NCI-H1930 (cell line): ENCODE measurements at regions not wholly inside any gene's neighbourhood (a gene's known extent, or its start where the extent isn't known, plus 50 kb on each side); places are given as distances from the start of the nearest gene placed in this dataset.

Experiments used
- DNase-seq, 2 experiments: peaks; one replicate each; lab custom pipeline; 2025; lab: John Stamatoyannopoulos, UW

DNA sequence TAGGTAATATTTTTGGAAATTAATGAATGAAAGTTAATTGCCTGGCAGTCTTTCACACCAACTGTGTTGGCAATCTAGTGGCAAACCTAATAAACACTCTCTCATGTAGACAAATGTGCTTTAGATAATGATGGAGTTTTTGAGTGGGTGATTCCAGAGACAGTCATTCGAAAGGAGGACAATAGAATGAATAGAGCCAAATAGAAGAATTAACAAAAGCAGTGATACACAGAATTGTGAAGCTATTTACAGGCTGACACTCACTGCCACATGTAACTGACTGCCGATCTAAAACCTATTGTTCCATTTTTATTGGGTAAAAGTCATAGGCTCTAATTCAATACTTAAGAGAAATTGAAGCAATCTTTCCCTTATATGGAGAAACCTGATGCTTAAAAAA, 338.5 kb downstream of the PCDH7 start:
- DNase-seq: no peak

DNA sequence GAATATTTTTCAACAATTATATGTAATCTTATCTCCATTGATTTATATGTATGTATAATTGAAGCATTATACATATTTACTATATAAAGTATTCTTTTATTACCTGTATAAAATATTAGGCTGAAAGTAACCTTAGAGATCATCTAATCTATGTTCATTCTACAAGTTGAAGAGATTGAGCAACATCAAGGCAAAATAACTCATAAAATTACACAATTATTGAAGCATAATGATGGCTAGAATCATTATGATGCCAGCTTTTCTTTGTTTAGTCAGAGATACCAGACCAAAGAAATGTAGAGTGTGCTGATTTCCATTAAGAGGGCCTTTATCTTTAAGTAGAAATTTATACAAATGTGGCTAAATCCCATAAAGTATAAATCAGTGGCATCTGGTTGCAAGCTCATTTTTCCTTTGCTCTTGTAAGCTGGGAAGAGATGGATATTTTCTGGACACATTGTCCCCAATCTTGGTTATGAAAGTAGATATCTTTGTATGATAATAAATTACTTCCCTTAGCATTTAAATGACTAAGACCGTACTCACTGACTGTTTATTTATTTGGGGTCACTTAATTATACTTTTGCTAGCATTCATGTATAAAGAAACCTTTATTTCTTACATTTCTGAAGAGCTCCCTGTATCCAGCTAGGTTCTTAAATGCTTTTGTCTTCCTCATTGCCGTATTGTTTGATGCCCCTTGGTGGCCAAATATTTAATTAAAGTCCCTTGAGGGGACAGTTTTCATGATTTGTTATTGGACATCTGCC, 339.8 kb downstream of the PCDH7 start:
- DNase-seq: no peak

DNA sequence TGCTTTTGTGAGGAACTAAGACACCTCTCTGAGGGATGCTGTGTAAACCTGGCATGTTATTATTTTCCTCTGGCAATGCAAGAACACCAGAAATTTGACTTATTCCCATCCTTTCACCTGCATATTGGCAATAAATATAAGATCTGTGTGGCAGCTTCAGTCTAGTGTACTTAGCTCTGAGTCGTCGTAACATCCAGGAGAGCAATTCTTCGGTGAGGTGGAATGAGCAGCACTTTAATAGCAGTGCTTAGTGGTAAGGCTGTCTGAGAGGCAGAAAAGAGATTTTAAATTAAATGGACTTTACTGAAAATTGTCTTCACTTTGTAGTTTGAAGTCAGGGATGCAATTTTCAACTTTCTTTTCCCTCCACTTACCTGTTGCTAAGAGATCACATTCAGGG, 344.9 kb downstream of the PCDH7 start:
- no peak for DNase-seq

DNA sequence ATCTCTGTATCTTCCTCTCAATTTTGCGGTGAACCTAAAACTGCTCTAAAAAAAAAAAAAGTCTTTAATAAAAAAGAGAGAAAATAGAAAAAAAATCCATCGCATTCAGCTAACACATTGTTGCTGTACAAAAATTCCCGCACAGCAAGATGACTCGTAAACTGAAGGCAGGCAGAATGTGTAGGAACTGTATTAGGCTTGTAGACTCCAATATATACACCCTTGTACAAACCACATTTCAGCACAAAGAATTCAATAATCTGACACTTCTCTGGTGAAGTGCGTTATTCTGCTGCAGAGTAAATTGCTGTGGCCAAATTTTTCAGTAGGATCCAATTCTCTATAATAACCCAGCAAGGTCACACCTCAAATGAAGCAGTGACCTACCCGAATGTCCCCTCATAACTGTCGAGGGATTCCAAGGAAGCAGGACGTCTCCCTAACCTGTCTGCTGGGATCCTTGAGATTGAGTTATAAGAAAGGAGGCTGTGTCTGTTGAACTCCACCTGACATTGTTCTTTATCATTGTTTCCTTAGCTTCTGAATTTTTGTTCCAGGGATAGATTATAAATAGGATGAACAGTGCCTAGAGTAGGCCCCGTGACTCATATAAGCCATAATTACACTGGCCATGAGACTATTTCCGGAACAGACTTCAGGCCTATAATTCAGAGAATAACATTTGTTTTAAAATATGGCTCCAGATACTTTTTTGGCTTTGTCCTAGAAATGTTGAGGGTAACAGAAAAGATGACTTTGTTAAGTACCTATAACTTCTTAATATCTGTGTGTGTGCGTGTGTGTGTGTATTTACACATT, 348.3 kb downstream of the PCDH7 start:
- DNase-seq: no peak

DNA sequence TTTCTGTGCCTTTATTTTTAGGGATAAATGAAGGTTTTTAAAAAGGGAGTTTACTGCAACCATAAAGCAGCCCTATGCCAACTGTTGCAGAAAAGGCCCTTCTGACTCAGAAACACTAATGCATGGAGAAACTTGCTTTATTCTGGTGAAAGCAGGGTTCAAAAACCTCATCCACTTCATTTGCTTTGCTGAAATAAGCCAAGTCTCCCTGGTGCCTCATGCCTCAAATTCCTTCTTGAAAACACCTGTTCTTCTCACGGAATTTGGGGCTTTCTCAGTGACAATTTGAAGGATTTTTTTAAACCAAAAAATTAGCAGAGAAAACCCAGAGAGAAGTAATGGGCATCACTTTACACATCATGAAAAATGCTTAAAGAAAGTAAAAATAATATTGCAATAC, 349.0 kb downstream of the PCDH7 start:
- no peak for DNase-seq

DNA sequence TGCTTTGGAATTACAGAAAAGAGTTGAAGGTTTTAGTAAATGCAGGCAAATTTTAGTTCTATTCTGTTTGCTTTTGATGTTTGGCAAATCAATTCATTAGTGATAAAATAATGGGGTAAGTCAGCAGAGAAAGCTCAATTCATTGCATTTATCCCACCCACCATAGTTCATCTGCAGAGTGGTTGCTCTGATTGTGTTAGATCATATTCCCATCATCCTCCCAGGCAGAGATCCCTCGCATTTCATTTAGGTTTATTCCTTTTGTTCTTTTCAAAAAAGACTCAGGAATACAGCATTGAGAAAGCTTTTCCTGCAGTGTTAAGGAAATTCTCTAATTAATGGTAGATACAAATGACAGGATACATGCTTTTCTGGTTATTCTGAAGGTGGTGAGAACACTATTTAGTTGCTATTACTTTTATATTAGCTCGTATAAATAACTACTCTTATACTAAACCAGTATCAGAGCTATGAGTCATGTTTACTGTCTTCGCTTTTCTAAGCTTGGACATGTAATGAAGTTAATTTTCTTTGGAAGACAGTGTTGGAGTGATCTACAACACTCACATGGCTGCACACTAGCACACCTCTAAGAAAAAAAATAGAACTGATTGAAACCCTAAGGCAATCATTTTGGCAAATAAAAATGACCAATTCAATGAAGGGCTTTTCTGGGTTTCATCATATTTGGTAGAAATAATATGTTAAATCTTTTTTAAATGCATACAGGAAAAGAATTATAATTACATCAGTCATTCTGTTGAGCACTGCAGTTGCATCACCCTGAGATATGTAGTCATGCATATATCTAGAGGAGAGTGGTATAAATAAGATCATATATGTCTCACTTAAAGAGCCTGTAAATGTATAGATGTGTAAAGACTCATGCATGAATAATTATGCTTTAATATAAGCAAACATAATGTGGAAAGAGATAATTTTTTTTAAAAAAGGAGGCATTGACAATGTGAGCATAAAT, 351.6 kb downstream of the PCDH7 start:
- no peak for DNase-seq

DNA sequence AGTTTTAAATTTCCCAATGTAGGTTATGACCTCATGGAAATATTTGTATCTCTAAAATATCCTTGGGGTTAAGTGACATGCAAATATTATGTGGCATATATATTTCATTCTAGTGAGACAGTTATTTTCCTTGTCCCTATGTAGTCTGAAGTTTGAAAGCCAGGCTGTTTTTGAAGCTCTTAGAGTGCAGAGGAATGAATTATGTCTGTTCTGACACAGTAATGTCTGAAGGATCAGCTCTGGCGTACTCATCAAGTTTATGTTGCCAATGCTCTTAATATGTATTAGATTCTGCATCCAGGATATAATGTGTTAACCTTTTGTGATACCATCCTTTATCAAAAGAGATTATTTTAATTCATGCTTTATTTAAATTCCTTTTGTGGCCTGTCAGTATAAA, 355.8 kb downstream of the PCDH7 start:
- DNase-seq: no peak

DNA sequence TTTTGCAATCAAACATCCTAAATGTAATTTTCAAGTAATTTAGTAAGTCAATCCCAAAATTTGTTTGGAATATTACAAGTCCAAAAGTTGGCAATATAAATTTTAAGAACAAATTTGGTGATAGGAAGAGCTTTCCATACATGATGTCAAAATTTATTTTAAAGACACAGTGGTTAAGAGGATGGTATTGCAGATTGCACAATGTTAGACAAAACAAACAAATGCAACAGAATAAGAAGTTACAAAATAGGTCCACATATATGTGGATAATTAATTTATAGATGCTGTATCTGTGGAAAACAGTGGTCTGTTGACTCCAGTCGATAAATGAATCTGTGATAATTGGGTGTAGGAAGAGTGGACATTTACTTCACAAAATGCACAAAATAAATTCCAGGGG, 358.5 kb downstream of the PCDH7 start:
- no peak for DNase-seq

DNA sequence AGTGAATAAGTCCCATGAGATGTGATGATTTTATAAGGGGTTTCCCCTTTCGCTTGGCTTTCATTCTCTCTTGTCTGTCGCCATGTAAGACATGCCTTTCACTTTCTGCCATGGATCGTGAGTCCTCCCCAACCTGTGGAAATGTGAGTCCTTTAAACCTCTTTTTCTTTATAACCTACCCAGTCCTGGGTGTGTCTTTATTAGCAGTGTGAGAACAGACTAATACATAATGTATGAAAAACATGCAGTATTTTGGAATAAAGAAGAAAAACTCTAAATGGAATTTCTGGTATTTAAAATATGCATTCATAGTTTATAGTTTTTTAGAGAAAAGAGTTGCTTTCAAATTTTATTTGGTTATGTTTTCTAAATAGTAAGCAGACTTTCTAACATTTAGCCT, 360.7 kb downstream of the PCDH7 start:
- no peak for DNase-seq

DNA sequence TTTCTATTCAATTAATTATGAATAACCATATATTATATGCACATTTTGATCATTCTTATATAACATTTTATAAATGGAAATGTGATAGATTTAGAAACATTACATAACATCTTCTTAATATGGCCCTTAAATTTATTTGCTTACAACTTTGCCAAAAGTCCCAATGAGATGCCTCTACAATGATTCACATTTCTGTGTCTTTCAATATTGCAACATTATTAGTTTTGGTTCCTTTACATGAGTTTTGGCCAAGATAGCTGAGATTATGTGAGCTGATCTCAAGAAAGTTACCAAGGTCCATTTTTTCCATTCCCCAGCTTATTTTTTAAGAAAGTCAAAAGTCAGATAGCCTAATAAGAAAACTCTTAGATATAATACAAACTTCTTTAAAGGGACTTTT, 361.2 kb downstream of the PCDH7 start:
- no peak for DNase-seq

DNA sequence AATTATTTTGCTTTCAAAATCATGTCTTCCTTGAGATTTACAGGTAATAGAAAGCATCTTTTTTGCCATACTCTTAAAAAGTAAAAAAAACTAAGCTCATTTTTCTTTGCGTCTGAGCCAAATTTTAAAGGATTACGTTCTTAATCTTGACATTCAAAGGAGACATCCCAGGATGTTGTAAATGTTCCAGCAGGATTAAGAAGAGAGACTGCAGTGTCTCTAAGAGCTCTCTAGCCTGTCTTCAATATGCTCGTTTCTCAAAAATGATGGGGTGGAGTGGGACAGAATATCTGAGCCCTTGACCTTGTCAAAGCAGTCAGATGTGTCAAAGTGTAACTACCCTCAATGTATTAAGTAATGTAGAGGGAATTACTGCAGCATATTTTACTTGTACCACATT, 363.3 kb downstream of the PCDH7 start:
- DNase-seq: no peak

DNA sequence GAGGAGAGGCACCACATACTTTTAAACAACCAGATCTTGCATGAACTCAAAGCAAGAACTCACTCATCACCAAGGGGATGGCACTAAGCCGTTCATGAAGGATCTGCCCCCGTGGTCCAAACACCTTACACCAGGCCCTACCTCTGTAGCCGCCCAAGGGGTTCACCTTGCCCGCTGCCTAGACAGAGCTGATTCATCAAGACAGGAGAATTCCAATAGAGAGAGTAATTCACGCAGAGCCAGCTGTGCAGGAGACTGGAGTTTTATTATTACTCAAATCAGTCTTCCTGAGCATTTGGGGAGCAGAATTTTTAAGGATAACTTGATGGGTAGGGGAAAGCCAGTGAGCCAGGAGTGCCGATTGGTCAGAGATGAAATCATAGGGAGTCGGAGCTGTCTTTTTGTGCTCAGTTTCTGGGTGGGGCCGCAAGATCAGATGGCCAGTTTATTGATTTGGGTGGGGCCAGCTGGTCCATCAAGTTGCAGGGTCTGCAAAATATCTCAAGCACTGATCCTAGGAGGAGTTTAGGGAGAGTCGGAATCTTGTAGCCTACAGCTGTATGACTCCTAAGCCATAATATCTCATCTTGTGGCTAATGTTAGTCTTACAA, 364.7 kb downstream of the PCDH7 start:
- no peak for DNase-seq

DNA sequence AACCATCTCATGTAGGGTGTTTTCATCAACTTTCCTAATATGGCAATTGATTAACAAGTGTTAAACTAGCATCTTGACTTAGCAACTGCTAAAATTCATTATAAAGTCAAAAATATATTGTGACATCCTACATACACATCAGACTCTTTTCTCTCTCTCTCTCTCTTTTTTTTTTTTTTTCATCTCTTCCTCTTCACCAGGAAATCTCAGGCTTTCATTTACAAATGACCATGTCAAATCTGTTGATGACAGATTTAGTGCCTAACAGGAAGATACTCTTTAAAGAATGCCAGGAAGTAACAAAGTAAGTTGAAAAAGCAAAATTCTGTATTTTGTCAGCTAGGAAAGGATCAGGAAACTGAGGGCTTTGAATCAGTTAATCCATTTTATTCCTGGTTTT, 365.5 kb downstream of the PCDH7 start:
- no peak for DNase-seq

DNA sequence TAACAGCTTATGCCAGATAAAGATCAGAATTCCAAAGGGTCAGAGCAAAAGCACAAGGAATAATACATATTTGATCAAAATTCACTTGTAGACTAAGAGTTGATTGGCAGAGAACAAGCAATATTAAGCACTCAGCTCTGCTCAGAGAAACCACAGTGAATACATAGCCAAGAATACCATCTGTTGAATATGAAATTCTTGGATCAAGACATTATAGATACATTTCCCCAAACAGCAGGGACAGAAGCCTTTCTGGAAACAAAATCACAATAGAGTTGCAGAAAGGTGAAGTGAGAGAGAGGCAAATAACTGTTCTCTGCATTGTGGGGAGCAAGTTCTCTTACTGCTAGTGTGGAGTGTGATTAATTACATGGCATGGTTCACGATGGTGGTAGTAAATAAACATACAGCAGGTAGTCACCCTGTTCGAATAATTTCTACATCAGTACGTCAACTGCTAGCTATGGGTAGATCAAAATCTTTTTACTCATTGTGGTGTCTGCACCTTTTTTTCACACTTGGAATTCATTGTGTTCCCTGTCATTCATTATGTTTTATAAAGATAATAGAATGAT, 366.7 kb downstream of the PCDH7 start:
- no peak for DNase-seq

DNA sequence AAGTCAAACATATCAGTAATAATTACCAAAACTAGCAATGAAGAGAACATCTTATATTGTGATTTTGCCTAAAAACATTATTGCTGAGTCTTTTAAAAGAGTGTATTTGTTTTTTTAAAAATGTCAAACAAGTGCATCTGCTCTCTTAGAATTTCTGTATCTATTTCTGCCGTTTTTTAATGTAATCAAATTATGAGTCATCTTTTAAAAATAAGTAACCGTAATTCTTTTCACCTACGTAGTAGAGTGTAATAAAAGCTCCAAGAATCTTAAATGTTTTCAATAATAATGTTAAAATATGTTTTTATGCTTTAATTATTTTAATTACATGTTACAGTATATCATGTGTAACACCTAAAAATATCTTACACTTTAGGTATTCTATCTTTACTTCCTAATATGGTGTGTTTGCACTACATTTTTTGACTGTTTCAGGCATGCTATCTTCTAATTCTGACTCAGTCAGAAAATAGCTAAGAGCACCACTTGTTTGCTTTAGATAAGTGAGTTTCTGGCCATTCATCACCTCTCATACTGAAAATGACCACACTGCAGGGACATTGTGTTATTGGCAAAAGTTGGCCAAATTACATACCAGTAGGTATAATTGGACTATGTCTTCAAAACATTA, 368.5 kb downstream of the PCDH7 start:
- DNase-seq: no peak

DNA sequence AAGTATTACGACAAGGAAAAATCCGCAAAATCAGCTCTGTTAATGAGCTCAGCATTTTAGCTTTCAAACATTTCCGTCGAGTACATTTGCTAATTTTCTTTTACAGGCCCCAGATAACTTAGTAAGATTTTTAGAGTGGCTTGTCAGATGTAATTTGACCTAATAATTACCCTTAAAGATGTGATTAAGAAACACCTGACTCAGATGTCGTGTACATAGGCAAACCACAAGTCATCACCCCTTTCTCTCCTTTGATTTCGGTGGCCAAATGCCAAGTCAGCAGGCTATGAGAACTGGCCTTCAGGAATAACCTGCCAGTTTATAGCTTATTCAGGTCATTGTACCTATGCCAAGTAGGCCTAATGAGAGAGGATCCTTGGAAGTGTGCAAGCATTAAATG, 369.6 kb downstream of the PCDH7 start:
- DNase-seq: peak; percentile 63 to 75

DNA sequence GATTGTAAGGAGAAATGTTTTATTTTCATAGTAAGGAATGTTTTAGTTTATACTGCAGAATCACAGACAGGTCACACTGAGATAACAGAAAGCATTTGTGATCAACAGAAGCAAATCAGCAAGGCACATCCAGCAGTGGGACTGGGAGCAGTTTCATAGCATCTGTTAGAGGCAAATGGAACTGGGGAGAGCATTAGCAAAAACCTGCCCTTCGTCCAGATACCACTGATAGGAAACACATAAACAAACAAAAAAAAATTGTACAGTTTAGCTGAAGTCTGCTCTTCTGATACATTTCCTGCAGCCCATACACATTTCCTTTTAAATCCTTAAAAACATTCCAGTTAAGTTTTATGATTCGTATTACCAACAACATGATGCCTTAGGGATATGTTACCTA, 374.3 kb downstream of the PCDH7 start:
- no peak for DNase-seq

DNA sequence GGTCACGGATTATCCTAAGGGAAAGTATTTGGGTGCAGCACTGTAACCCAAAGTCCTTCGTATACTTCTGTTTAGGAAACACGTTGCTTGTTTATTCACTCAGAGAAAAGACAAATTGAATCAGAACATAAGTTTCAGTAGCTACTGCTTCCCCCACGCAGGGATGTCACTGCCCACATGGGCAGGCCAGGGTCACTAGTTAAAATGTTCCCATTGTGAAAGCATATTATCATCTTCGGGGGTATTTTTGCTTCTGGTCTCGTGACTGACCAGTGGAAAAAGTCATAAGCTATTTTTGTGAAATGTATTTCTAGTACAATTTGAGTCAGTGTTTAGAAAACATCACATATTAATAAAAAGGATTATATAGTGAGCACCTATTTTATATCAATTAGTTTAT, 377.8 kb downstream of the PCDH7 start:
- DNase-seq: no peak

DNA sequence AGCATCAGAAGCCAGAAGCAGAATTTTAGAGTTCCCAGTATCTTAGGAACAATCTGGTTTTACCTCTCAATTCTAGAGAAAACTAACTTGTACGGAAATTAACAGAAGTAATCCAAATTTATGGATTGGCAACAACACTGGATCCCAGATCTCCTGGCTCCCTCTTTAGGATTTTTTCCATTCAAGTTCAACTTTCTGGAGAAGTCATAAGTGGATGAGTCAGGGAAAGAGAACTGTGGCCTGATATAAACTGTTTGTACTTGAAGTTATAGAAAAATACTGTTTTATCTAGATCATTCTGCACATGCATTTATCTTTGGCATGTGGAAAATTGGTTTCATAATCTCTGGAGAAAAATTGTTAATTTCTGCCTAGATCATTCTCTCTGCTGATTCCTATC, 380.4 kb downstream of the PCDH7 start:
- DNase-seq: no peak

DNA sequence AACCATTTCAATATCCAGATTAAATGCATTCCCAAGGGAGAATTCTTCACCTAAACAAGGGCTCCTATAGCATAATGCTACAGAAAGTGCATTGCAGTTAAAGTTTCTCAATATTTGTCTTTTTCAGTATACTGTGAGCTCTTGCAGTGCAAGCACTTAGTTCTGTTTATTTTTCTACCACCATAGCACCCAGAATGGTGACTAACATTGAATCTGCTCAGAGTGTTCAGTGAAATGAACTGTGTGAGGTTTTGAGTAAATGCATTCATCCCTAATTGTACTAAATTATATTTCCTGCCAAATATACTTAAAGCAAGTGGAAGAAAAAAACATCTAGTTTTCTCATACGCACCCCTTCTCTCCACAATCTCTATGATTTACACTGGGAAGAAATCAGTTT, 383.9 kb downstream of the PCDH7 start:
- DNase-seq: no peak

DNA sequence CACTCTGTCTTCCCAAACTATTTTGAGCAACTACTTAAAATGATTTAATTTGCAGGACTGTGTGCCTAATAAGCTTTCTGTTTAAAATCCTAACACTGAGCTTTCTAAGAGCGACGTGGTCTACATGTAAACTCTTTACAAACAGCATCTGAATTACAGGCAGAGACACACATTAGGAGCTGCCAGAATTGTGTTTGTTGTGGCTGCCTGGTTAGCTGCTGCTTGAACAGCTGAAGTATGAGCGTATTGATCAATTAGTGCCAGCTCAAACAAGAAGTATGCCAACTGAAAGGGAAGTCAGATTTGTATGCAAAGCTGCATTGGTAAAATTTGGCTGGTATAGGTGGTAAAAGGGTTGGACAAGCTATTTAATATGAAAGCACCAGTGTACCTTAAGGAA, 384.4 kb downstream of the PCDH7 start:
- DNase-seq: no peak
